SK-N-MC (cell line): ENCODE measurements at regions not wholly inside any gene's neighbourhood (a gene's known extent, or its start where the extent isn't known, plus 50 kb on each side); places are given as distances from the start of the nearest gene placed in this dataset.

Experiments used
- EZH2 ChIP-seq: fragments of 200-600 bp; sonication (generic); IDR thresholded peaks from one replicate; pipeline ENCODE4 v1.6.1; 2017; ENCODE audit warnings: antibody characterized with exemption
- FOXP2 ChIP-seq: optimal IDR thresholded peaks from 2 replicates; pipeline ENCODE3; 2011; ENCODE audit warnings: mild to moderate bottlenecking, moderate library complexity; ENCODE audit not compliant: insufficient read depth; ENCODE audit errors: extremely low read length, control extremely low read depth
- POLR2AphosphoS5 ChIP-seq: IDR thresholded peaks from 2 replicates; pipeline ENCODE4 v1.6.1; 2012; ENCODE audit warnings: mild to moderate bottlenecking, low read depth, low read length, borderline replicate concordance

DNA sequence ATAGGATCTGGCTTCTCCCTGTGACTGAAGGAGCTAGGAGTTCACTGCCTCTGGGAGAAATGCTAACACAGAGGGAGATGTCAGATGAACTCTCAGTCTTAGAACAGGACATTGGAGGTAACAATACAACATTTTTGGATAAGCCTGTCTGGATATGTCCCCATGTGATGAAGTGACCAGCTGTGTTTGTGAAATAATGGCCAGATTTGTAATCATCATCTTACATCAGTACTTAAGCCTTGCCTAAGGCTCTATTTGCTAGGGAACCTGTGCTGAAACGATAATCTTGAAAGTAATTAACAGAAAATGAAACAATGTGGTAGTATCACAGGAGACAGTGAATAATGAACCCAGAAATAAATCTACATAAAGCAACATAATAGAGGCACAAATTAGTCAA lies 56.2 kb downstream of the CRPPA start:
- TF ChIP-seq POLR2AphosphoS5 (no peak), EZH2 (no peak), FOXP2 (no peak)
